ENCODE measurements at regions not wholly inside any gene's neighbourhood (a gene's known extent, or its start where the extent isn't known, plus 50 kb on each side); places are given as distances from the start of the nearest gene placed in this dataset.
"Not testable (repeated sequence)": the region's sequence is repeated elsewhere in the genome, so short reads cannot be mapped to it uniquely, and the experiment has no call there.

GRCh38 chr16:65769055-65769465 lies 597.4 kb upstream of the CDH5 start:
- no peak for DNase-seq (ENCODE audit: low spot score)

- peak; percentile 78 for DNase-seq (ENCODE audit: low spot score)
These were observed 599.4 kb upstream of the CDH5 start for GRCh38 chr16:65767125-65767524.

- peak; percentile 83 for DNase-seq (ENCODE audit: low spot score)
These were observed 602.7 kb upstream of the CDH5 start for GRCh38 chr16:65763640-65764305.

- no peak for DNase-seq (ENCODE audit: low spot score)
These were observed 605.6 kb upstream of the CDH5 start for GRCh38 chr16:65760874-65761273.

- DNase-seq (ENCODE audit: low spot score), result no peak
These were observed 607.9 kb upstream of the CDH5 start for GRCh38 chr16:65758620-65759019.

GRCh38 chr16:65757064-65757463 lies 609.4 kb upstream of the CDH5 start:
- no peak for DNase-seq (ENCODE audit: low spot score)

- DNase-seq (ENCODE audit: low spot score), result no peak
These were observed 610.3 kb upstream of the CDH5 start for GRCh38 chr16:65756163-65756562.

- DNase-seq (ENCODE audit: low spot score), result no peak
These were observed 611.4 kb upstream of the CDH5 start for GRCh38 chr16:65754820-65755691.

GRCh38 chr16:65752522-65752844 lies 614.0 kb upstream of the CDH5 start:
- no peak for DNase-seq (ENCODE audit: low spot score)

GRCh38 chr16:65751622-65752521 lies 614.6 kb upstream of the CDH5 start:
- DNase-seq (ENCODE audit: low spot score), result no peak

- no peak for DNase-seq (ENCODE audit: low spot score)
These were observed 617.0 kb upstream of the CDH5 start for GRCh38 chr16:65749506-65749905.

- no peak for DNase-seq (ENCODE audit: low spot score)
These were observed 619.5 kb upstream of the CDH5 start for GRCh38 chr16:65746941-65747340.

- no peak for DNase-seq (ENCODE audit: low spot score)
These were observed 621.2 kb upstream of the CDH5 start for GRCh38 chr16:65745201-65745708.

- no peak for DNase-seq (ENCODE audit: low spot score)
These were observed 622.1 kb upstream of the CDH5 start for GRCh38 chr16:65744401-65744800.

GRCh38 chr16:65743558-65743957 lies 621.7 kb upstream of the CDH11 start:
- no peak for DNase-seq (ENCODE audit: low spot score)

GRCh38 chr16:65740711-65741110 lies 618.8 kb upstream of the CDH11 start:
- no peak for DNase-seq (ENCODE audit: low spot score)

GRCh38 chr16:65739518-65739917 lies 617.7 kb upstream of the CDH11 start:
- no peak for DNase-seq (ENCODE audit: low spot score)

- no peak for DNase-seq (ENCODE audit: low spot score)
These were observed 616.0 kb upstream of the CDH11 start for GRCh38 chr16:65737831-65738230.

GRCh38 chr16:65735615-65736014 lies 613.8 kb upstream of the CDH11 start:
- not testable (repeated sequence) for DNase-seq (ENCODE audit: low spot score)

- DNase-seq (ENCODE audit: low spot score), result no peak
These were observed 611.9 kb upstream of the CDH11 start for GRCh38 chr16:65733721-65734120.

- peak; percentile 50 for DNase-seq (ENCODE audit: low spot score)
These were observed 610.0 kb upstream of the CDH11 start for GRCh38 chr16:65731833-65732232.

GRCh38 chr16:65728652-65729051 lies 606.8 kb upstream of the CDH11 start:
- no peak for DNase-seq (ENCODE audit: low spot score)
